ENCODE measurements at regions not wholly inside any gene's neighbourhood (a gene's known extent, or its start where the extent isn't known, plus 50 kb on each side); places are given as distances from the start of the nearest gene placed in this dataset.

DNA sequence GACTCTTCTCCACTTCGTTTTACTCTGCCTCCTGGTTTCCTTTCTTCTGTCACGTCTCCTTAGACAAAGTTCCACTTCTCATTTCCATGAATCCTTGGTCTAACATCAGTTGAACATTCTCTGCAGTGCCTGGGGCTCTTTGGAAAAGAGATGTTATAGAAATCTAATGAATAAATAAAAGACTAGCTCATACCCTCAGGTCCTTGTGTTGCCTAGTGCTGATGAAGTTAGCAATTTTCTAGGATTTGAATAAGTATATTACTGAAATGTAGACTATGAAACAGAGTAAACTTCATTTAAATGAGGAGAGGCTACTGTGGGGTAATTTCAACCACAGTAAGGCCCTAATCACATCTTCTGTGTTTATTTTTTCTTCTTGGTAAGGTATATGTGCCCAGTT is 146.9 kb upstream of the CADPS start:
- Histone ChIP-seq H3K4me2 (ENCODE audit: extremely low read depth, insufficient read depth, low read length) (no peak overlapping the region), H3K9me3 (ENCODE audit: control insufficient read depth, insufficient read depth, low read depth, low read length) (no peaks in the 10 kb centered on the region), H3K27ac (ENCODE audit: insufficient read depth, low read length) (no peak overlapping the region), H3K4me3 (replicated peaks in 1 of 4; ENCODE audit: control extremely low read depth in 1 of 4, insufficient read depth in 1 of 4, low read depth in 3 of 4, low read length in 4 of 4) (no peak overlapping the region), H3K27me3 (ENCODE audit: control insufficient read depth, insufficient read depth, low read length) (no peaks in the 10 kb centered on the region), H3K4me1 (ENCODE audit: control insufficient read depth, extremely low read depth, insufficient read depth, low read length) (no peaks in the 10 kb centered on the region), H3K79me2 (ENCODE audit: control insufficient read depth, insufficient read depth, low read length) (no peaks in the 10 kb centered on the region), H3K36me3 (ENCODE audit: control insufficient read depth, insufficient read depth, low read length) (no peaks in the 10 kb centered on the region), H4K20me1 (ENCODE audit: control insufficient read depth, extremely low read depth, insufficient read depth, low read length) (no peaks in the 10 kb centered on the region), H2AFZ (ENCODE audit: low read length) (no peak overlapping the region), H3K9ac (ENCODE audit: insufficient read depth, low read length) (no peak overlapping the region)
- TF ChIP-seq, protein P1, sequence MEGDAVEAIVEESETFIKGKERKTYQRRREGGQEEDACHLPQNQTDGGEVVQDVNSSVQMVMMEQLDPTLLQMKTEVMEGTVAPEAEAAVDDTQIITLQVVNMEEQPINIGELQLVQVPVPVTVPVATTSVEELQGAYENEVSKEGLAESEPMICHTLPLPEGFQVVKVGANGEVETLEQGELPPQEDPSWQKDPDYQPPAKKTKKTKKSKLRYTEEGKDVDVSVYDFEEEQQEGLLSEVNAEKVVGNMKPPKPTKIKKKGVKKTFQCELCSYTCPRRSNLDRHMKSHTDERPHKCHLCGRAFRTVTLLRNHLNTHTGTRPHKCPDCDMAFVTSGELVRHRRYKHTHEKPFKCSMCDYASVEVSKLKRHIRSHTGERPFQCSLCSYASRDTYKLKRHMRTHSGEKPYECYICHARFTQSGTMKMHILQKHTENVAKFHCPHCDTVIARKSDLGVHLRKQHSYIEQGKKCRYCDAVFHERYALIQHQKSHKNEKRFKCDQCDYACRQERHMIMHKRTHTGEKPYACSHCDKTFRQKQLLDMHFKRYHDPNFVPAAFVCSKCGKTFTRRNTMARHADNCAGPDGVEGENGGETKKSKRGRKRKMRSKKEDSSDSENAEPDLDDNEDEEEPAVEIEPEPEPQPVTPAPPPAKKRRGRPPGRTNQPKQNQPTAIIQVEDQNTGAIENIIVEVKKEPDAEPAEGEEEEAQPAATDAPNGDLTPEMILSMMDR (conservative IDR thresholded peaks at IDR 0.05 in 1 of 2, IDR thresholded peaks at IDR 0.05 in 1 of 2; ENCODE audit: low read depth in 1 of 2, low read length in 2 of 2) = no peak
- no peak for DNase-seq (ENCODE audit: low read depth in 2 of 2)

DNA sequence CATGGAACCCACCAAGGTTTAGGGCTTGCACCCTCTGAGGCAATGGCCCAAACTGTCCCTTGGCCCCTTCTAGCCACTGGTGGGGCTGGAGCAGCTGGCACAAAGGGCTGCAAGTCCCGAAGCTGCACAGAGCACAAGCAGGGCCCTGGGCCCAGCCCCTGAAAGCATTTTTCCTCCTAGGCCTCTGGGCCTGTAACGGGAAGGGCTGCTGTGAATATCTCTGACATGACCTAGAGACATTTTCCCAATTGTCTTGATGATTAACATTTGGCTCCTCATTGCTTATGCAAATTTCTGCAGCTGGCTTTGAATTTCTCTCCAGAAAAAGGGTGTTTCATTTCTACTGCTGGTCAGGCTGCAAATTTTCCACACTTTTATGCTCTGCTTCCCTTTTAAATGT is 151.5 kb upstream of the CADPS start:
- DNase-seq (ENCODE audit: low read depth in 2 of 2) = no peak
- Histone ChIP-seq H3K27ac (ENCODE audit: insufficient read depth, low read length) (no peak overlapping the region), H3K9me3 (ENCODE audit: control insufficient read depth, insufficient read depth, low read depth, low read length) (no peaks in the 10 kb centered on the region), H3K4me2 (ENCODE audit: extremely low read depth, insufficient read depth, low read length) (no peak overlapping the region), H2AFZ (ENCODE audit: low read length) (no peak overlapping the region), H3K36me3 (ENCODE audit: control insufficient read depth, insufficient read depth, low read length) (no peaks in the 10 kb centered on the region), H3K27me3 (ENCODE audit: control insufficient read depth, insufficient read depth, low read length) (no peaks in the 10 kb centered on the region), H3K9ac (ENCODE audit: insufficient read depth, low read length) (no peak overlapping the region), H3K79me2 (ENCODE audit: control insufficient read depth, insufficient read depth, low read length) (no peaks in the 10 kb centered on the region), H3K4me3 (replicated peaks in 1 of 4; ENCODE audit: control extremely low read depth in 1 of 4, insufficient read depth in 1 of 4, low read depth in 3 of 4, low read length in 4 of 4) (no peak overlapping the region), H3K4me1 (ENCODE audit: control insufficient read depth, extremely low read depth, insufficient read depth, low read length) (no peaks in the 10 kb centered on the region), H4K20me1 (ENCODE audit: control insufficient read depth, extremely low read depth, insufficient read depth, low read length) (no peaks in the 10 kb centered on the region)
- TF ChIP-seq, protein P1 (conservative IDR thresholded peaks at IDR 0.05 in 1 of 2, IDR thresholded peaks at IDR 0.05 in 1 of 2; ENCODE audit: low read depth in 1 of 2, low read length in 2 of 2) = no peak
- TF ChIP-seq EZH2 (IDR thresholded peaks at IDR 0.05; ENCODE audit: low read length, missing control alignments) = no peak

DNA sequence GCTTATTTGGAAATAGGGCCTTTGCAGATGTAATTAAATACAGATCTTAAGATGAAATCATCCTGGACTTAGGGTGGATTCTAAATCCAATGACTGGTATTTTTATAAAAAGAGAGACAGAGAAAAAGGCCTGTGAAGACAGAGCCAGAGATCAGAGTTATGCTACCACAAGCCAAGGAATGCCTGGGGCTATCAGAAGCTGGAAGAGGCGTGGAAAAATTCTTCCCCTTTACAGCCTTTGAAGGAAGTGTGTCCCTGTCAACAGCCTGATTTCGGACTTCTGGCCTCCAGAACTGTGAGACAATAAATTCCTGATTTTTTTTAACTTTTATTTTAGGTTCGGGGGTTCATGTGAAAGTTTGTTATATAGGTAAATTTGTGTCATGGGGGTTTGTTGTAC is 154.1 kb upstream of the CADPS start:
- Histone ChIP-seq H3K27me3 (ENCODE audit: control insufficient read depth, insufficient read depth, low read length) (no peaks in the 10 kb centered on the region), H3K9ac (ENCODE audit: insufficient read depth, low read length) (no peak overlapping the region), H3K79me2 (ENCODE audit: control insufficient read depth, insufficient read depth, low read length) (no peaks in the 10 kb centered on the region), H3K4me1 (ENCODE audit: control insufficient read depth, extremely low read depth, insufficient read depth, low read length) (no peaks in the 10 kb centered on the region), H4K20me1 (ENCODE audit: control insufficient read depth, extremely low read depth, insufficient read depth, low read length) (no peaks in the 10 kb centered on the region), H2AFZ (ENCODE audit: low read length) (no peak overlapping the region), H3K4me2 (ENCODE audit: extremely low read depth, insufficient read depth, low read length) (no peak overlapping the region), H3K9me3 (ENCODE audit: control insufficient read depth, insufficient read depth, low read depth, low read length) (no peaks in the 10 kb centered on the region), H3K36me3 (ENCODE audit: control insufficient read depth, insufficient read depth, low read length) (no peaks in the 10 kb centered on the region), H3K4me3 (replicated peaks in 1 of 4; ENCODE audit: control extremely low read depth in 1 of 4, insufficient read depth in 1 of 4, low read depth in 3 of 4, low read length in 4 of 4) (no peak overlapping the region), H3K27ac (ENCODE audit: insufficient read depth, low read length) (no peak overlapping the region)
- TF ChIP-seq EZH2 (IDR thresholded peaks at IDR 0.05; ENCODE audit: low read length, missing control alignments) = no peak
- TF ChIP-seq, protein P1 (conservative IDR thresholded peaks at IDR 0.05 in 1 of 2, IDR thresholded peaks at IDR 0.05 in 1 of 2; ENCODE audit: low read depth in 1 of 2, low read length in 2 of 2) = no peak
- no peak for DNase-seq (ENCODE audit: low read depth in 2 of 2)
